LNCAP (cell line): ENCODE measurements at regions not wholly inside any gene's neighbourhood (a gene's known extent, or its start where the extent isn't known, plus 50 kb on each side); places are given as distances from the start of the nearest gene placed in this dataset.

Experiments used
- CTCF ChIP-seq: fragments of 450-650 bp; IDR thresholded peaks from 2 replicates; pipeline ENCODE4 v1.5.1; 2017; ENCODE audit warnings: mild to moderate bottlenecking

DNA sequence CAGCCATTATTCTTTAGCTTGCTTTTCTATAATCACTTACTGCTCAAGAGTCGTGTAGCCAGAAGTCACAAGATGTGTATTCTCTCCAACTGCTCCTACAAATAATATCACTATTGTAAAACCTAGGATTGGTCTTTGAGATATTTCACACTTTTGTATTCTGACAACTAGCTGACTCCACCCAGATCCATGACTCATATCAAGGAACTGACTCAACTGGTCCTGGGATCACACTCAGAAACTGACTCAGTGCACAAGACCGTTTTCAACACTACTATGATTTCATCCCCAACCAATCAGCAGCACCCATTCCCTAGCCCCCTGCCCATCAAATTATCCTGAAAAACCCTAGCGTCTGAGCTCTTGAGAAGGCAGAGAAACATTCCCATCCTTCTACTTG lies 56.5 kb upstream of the ORC5 start:
- no peak for TF ChIP-seq CTCF

GRCh38 chr7:104267701-104268368 lies 60.0 kb upstream of the ORC5 start:
- peak; percentile 78 for TF ChIP-seq CTCF

DNA sequence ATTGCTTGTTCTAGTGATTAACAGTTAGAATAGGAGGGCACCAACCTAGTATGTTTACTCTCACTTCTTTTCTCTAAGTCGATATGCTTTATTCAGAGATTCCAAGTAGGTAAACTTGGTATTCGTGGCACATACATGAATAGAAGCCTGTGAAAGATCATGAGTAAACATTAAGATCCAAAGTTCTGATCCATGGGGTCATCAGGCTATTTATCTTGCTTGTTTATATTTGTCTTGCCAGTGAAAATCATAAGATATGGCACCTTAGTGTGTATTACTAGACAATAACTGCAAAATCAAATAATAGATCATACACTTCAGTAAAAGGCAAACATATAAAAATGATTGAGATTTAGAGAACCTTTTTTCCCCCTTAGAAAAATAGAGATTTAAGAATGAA lies 56.5 kb upstream of the LHFPL3 start:
- no peak for TF ChIP-seq CTCF

GRCh38 chr7:104272767-104273384 lies 55.5 kb upstream of the LHFPL3 start:
- TF ChIP-seq CTCF: peak; percentile 88

GRCh38 chr7:104275900-104276299 lies 52.5 kb upstream of the LHFPL3 start:
- no peak for TF ChIP-seq CTCF
